Right ventricle myocardium inferior (tissue), 1 donor: ENCODE measurements at regions not wholly inside any gene's neighbourhood (a gene's known extent, or its start where the extent isn't known, plus 50 kb on each side); places are given as distances from the start of the nearest gene placed in this dataset.
"Not testable (repeated sequence)": the region's sequence is repeated elsewhere in the genome, so short reads cannot be mapped to it uniquely, and the experiment has no call there.

ENCODE experiments used
- ATAC-seq: fragments of 200-7000 bp; cut with Tn5 transposase; one replicate; pipeline ENCODE4 v1.9.1; 2020; ENCODE audit warnings: mild to moderate bottlenecking, moderate library complexity
- DNase-seq: peaks from one replicate; pipeline ENCODE4 v3.0.0; 2021; ENCODE audit errors: missing footprints
- intact Hi-C: fragments of 100-400 bp; cut with DNase I; formaldehyde crosslinking; loops from one replicate; pipeline ENCODE4 v1.11.0; 2022
- donor health status: DM: no; HTN: yes; CAD: no; lungs with severe emphysema.

DNA sequence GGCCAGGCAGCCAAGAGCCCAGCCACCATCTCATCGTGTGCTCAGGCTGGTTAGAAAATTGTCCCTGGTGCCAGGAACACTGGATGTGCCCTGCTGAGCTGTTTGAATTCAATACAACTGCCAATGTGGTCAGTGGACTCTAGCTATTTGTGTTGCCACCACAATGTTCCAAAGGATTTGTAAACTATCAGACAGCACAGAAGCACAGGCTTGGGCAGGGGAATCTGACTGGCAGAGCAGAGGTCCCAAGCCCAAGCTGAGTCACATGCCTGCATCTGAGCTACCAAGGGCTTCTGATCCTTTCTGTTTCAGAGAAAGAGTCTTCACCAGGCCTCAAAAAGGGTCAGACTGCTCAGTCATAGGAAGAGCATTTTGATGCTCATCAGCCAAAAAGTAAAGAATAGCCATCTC is 232.1 kb upstream of the SEMA3C start:
- DNase-seq (no peak), ATAC-seq (peak; percentile 95)
- intact Hi-C loops, result loop anchor here (5.0 kb wide), 1 partner anchor 36 kb away; no protein-coding TSS in a partner anchor

- no peak for DNase-seq
- ATAC-seq, result no peak
- intact Hi-C loops, result no loop called here
Observed at GRCh38 chr7:81143856-81144255, 225.0 kb upstream of the SEMA3C start.

DNA sequence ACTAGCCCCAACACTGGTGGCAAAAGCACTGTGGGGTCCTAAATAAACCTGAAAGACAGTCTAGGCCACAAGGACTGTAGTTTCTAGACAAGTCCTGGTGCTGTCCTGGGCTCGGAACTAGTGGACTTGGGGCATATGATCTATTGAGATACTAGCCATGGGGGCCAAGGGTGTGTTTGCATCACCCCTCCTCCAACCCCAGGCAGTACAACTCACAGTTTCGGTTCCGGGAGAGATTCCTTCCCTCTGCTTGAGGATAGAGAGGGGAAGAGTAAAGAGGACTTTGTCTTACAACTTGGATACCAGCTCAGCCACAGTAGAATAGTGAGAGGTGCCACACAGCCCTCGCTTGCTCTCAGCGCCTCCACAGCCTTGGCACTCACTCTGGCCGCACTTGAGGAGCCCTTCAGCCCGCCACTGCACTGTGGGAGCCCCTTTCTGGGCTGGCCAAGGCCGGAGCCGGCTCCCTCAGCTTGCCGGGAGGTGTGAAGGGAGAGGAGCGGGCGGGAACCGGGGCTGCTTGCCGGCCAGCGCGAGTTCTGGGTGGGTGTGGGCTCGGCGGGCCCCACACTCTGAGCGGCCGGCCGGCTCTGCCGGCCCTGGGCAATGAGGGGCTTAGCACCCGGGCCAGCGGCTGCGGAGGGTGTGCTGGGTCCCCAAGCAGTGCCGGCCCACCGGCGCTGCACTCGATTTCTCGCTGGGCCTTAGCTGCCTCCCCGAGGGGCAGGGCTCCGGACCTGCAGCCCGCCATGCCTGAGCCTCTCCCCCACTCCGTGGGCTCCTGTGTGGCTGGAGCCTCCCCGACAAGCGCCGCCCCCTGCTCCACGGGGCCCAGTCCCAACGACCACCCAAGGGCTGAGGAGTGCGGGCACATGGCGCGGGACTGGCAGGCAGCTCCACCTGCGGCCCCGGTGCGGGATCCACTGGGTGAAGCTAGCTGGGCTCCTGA is 222.7 kb upstream of the SEMA3C start:
- DNase-seq, intact Hi-C loops: not testable (repeated sequence)
- ATAC-seq, result peak; percentile 54

DNA sequence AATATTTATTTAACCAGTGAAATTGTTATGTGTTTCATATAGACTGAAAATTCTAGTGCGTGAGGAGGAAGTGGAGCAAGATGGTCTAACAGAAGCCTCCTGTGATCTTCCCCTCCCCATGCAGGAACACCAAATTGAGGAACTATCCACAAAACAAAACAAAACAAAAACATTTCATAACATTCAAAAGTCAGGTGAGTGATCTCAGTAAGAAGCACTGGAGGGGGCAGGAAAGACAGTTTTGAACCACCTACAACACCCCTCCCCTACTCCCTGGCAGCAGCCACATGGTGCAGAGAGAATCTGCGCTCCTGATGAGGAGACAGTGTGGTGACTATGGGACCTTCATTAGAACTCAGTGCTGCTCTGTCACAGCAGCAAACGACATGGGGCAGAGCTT is 221.9 kb upstream of the SEMA3C start:
- ATAC-seq (peak; percentile 44), DNase-seq (no peak)
- intact Hi-C loops, result no loop called here

DNA sequence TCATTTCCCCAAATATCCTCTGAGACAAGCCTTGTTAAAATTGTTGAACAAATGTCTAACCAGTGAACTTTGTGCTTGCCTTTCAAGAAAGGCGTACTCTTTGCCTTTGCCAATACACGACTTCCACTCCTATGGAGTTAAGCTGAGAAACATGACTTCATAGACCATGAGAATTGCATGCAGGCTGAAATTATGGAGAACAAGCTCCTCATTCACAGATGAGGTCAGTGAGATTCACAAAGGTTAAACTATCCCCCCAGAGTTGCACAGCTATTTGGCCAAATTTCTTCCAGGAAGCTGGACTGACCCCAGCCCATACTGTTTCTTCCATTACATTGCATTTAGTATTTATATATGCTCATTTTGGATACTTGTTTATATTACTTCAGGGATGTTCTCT is 221.4 kb upstream of the SEMA3C start:
- ATAC-seq (no peak), DNase-seq (no peak)
- intact Hi-C loops, result no loop called here

- intact Hi-C loops, result no loop called here
- no peak for DNase-seq
- ATAC-seq, result no peak
Observed at GRCh38 chr7:81138870-81139269, 220.0 kb upstream of the SEMA3C start.

- intact Hi-C loops, result no loop called here
- ATAC-seq, result no peak
- DNase-seq, result no peak
Observed at GRCh38 chr7:81135324-81135723, 216.5 kb upstream of the SEMA3C start.

DNA sequence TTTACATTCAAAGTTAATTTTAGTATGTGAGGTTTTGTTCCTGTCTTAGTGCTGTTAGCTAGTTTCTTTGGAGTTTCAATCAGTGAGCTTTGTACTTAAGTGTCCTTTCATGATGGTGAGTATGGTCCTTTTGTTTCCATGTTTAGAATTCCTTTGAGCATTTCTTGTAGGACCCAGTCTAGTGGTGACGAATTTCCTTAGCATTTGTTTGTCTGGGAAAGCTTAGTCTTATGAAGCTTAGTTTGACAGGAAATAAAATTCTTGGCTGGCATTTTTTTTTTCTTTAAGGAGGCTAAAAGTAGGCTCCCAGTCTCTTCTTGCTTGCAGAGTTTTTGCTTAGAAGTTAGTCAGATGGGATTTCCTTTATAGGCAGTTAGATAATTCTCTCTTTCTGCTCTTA is 209.2 kb upstream of the SEMA3C start:
- no peak for ATAC-seq
- intact Hi-C loops, result no loop called here
- DNase-seq, result no peak

- intact Hi-C loops, result no loop called here
- ATAC-seq, result no peak
- no peak for DNase-seq
Observed at GRCh38 chr7:81120803-81121202, 202.0 kb upstream of the SEMA3C start.

DNA sequence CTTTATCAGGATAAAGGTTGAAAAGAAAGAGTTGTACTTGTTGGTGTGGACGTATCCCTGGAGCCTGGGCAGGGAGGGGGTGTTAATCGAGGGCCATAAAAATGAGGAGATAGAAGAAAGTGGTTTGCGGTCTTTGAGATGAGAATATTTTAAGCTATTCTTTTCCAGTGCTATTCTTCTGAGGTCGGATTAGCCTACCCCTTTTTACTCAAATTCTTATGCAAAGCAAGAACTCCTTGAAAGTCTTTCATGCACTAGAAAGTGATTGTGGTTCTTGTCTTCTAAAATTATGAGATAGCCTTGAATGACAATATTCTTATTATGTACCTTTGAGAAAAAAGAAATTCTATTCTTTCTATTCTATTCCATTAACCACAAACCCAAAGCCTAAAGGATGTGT is 201.3 kb upstream of the SEMA3C start:
- intact Hi-C loops, result no loop called here
- ATAC-seq (no peak), DNase-seq (no peak)

DNA sequence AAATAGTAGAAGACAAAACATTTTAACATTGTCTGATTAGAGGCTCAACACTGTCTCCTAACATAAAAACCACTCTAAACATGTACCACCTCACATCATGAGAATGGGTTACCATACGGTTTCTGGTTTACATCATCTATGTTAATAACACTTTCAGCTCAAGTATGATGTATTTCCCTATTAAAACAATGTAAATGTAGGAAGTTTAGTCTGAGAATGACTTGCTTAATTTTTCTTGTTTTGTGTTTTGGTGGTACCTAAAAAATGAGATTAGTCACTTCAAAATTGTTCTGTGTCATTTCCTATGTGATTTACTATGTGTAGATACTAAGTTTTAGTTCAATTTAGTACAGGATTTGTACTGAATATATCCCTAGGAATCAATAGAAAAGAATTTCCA is 195.8 kb upstream of the SEMA3C start:
- DNase-seq (no peak), ATAC-seq (no peak)
- intact Hi-C loops, result no loop called here

GRCh38 chr7:81112731-81113130 is 193.9 kb upstream of the SEMA3C start:
- no peak for ATAC-seq
- intact Hi-C loops, result no loop called here

GRCh38 chr7:81111781-81112540 is 193.1 kb upstream of the SEMA3C start:
- ATAC-seq (no peak), DNase-seq (no peak)
- intact Hi-C loops, result no loop called here

More at GRCh38 chr7:81112731-81113130, 193.9 kb upstream of the SEMA3C start:
- DNase-seq, result no peak

GRCh38 chr7:81111358-81111757 is 192.5 kb upstream of the SEMA3C start:
- intact Hi-C loops, result no loop called here
- DNase-seq (no peak), ATAC-seq (no peak)

DNA sequence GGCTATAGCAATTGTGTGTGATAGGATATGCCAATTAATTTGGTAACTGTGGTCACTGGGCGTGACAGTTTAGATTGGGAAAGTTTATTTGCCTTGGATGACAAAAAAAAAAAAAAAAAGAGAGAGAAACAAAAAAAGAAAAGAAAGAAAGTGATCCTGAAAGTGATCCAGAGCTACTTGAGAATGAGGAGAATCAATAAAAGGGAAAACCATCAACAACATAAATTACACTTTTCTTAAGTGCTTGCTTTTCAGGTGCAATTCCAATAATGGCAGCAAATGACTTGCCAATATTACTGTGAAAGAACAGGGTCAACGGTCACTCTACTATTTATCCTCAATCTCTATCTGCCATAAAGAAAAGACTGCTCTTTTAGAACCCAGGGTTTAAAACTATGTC is 191.8 kb upstream of the SEMA3C start:
- intact Hi-C loops, result no loop called here
- ATAC-seq, result no peak
- DNase-seq, result no peak

DNA sequence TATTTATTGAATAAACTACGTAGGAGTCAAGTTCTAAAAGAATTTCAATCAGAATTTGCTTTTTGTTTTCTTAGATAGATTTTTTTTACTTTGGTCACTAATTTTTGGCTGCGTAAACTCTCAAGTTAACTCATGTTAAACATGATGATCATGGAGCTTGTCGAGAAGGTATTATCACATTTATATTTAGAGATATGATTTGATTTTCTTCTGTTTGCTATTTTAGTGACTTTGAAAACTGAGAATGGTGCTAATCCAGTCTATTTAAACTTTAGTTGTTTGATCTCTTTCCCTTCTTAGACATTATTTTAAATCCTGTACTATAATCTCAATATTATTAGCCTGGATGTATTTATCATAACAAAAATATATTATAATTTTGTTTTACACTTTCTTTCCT is 179.4 kb upstream of the SEMA3C start:
- no peak for DNase-seq
- no peak for ATAC-seq

DNA sequence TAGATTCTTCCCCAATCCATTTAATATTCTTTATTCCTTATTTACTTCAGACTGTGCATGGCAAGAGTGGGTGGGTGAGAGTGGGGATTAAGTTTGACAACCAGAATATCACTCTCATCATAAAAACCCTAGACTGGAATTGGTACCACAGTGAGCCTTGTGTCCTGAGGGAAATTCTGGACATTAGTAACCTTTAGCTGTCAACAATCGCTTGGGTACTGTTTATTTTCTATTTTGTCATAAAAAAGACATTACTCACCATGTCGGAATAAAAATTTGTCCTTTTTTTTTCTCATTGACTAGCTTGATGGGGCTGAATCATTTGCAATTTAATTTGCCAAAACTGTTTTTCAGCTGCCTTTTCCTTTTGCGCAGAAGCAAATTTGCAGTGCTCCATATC is 176.1 kb upstream of the SEMA3C start:
- no peak for DNase-seq
- intact Hi-C loops, result no loop called here
- no peak for ATAC-seq

More for the DNA sequence above, 179.4 kb upstream of the SEMA3C start:
- intact Hi-C loops, result no loop called here

GRCh38 chr7:81081616-81082015 is 162.8 kb upstream of the SEMA3C start:
- DNase-seq, result no peak
- intact Hi-C loops, result no loop called here
- ATAC-seq, result no peak

DNA sequence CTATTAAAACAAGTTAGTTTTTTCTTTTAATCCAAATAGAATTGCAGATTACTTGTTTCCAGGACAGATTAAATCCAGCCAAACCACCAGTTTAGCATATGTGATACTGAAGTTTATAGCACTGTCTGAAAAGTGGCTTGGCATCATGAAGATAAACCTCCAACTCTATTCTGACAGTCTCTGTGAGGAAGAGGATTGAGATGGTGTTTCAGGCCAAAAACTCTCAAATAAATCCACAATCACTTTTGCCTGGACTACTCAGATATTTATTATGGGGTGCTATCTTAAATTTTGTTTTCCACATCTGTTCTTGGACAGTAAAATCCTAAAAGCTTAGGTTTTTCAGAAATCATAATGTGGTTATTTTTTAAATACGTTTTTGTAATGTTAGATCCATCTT is 161.7 kb upstream of the SEMA3C start:
- DNase-seq (no peak), ATAC-seq (no peak)
- intact Hi-C loops, result no loop called here

- intact Hi-C loops, result no loop called here
- DNase-seq (no peak), ATAC-seq (no peak)
Observed at GRCh38 chr7:81079746-81080145, 160.9 kb upstream of the SEMA3C start.
